ENCODE measurements at regions not wholly inside any gene's neighbourhood (a gene's known extent, or its start where the extent isn't known, plus 50 kb on each side); places are given as distances from the start of the nearest gene placed in this dataset.
A peak's percentile ranks its signal among the peaks of the same experiment; 100 is the strongest.

- DNase-seq, result no peak
These were observed 302.3 kb upstream of the RUNX1 start for GRCh38 chr21:35351434-35351833.

GRCh38 chr21:35350965-35351364 is 301.9 kb upstream of the RUNX1 start:
- DNase-seq, result no peak

DNA sequence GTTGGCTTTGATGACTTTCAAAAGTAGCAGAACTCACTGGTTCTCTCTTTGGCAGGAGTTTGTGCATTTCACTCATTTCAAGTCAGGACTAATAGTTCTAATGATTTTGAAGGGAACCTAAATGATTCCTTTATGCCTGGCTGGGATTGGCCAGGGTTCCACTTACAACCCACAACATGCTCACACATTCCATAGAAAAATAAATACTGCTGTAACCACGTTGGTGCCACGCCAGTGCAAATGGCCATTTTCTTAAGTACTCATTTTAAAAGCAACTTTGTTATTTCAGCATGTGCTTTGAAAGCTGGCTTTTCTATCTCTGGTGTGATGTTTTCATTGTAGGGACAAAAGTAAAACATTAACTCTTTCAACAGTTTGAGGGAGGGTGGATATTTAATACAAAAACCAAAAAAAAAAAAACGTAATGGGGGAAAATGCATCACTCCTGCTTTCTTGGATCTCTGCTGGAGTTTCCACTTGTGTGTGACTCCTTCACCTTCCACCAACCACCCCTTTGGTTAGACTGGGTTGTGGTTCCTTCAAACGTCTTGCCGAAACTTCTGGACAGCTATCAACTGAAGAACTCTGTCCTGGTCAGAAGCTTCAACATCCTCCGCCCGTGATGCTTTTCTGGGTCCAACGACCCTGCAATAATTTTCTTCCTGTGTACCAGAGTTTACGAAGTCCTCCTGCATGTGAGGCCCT is 300.4 kb upstream of the RUNX1 start:
- no peak for DNase-seq

DNA sequence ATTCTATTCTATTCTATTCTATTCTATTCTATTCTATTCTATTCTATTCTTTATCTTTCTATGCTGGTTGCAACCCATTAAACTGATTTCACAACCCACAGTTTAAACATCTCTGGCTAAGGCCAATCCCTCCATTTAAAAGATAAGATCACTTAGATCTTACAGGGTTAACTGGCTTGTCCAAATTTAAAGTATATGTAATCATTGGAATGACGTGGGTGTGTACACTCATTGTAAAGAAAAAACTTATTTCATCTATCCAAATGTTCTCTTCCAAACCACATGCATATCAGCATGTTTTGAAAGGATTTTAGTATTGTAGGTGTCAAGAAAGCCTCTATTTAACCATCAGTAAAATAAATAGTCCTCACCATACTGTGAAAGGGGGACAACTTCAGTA is 299.6 kb upstream of the RUNX1 start:
- no peak for DNase-seq

DNA sequence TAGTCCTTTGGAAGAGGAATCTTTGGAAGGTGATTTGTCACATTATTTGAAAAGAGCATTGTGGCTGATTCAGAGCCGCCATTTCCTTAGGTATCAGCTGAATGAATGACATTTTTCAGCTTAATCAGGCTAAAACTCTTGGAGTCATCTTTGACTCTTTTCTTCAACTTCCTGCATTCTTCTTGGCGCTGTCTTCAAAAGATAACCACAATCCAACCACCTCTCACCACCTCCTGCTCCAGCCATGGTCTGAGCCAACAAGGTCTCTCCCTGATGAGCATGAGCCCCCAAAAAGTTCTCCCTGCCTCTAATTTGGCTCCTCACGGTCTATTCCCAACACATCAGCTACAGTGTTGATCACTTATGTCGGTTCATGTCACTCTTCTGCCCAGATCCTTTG is 297.6 kb upstream of the RUNX1 start:
- DNase-seq, result no peak

DNA sequence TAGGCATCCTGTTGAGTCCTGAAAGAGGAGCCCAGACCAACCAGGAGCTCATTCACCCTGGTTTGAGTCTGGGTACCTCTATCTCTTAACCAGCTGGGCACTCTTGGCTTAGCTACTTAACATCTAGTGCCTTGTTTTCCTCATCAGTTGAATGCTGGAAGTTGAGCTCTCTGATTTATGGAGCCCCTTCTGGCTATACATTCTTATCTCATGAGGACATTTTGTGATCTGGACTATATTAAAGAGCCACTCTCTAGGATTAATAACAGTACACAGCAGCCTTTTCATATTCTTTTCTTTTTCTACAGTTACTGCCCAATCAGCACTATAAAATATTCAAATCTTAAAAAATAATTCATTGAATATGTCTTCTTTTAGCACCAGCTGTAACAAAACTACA is 296.9 kb upstream of the RUNX1 start:
- no peak for DNase-seq

GRCh38 chr21:35344582-35344981 is 295.5 kb upstream of the RUNX1 start:
- DNase-seq, result no peak

GRCh38 chr21:35343046-35343819 is 294.1 kb upstream of the RUNX1 start:
- DNase-seq, result peak; percentile 31

GRCh38 chr21:35342440-35342839 is 293.3 kb upstream of the RUNX1 start:
- DNase-seq, result no peak

DNA sequence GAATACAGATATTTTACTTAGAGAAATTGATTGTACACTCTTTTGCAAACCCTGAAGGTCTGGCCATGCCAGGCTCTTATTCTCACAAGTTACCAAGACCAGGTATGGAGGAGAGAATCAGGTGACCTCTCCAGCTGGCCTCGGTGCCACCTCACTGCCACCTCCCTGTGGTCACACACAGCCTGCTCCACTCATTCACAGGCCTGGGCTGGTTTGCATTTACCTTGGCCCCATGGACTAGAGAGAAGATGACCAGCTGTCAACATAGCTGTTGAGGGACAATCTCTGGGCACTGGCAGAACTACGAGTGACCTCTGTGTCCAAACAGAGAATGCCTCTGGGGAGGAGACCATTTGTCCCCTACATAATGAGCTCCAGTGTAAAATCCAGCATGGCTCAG is 291.2 kb upstream of the RUNX1 start:
- DNase-seq, result no peak

DNA sequence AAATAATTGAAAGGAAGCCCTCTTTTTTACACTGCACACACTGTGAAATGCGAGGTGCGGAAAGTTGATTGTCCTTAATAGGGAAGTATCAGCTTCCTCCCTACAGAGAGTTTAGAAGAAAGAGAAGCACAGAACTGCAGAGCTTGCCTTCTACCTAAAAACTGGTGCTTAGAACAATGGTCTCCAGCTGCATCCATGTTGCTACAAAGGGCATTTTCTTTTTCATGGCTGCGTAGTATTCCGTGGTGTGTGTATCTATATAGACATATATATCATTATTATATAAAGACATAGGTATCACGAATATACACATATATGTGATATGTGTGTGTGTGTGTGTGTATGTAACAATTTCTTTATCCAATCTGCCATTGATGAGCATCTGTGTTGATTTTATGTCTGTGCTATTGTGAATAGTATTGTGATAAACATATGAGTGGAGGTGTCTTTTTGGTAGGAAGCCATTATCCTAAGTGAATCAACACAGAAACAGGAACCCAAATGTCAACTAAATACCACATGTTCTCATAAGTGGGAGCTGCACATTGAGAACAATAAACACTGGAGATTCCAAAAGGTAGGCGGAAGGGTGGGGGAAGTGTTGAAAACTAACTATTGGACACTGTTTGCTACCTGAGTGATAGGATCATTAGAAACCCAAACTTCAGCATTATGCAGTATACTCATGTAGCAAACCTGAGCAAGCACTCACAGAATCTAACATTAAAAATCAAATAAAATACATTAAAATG is 290.0 kb upstream of the RUNX1 start:
- no peak for DNase-seq

GRCh38 chr21:35338281-35338680 is 289.2 kb upstream of the RUNX1 start:
- no peak for DNase-seq

DNA sequence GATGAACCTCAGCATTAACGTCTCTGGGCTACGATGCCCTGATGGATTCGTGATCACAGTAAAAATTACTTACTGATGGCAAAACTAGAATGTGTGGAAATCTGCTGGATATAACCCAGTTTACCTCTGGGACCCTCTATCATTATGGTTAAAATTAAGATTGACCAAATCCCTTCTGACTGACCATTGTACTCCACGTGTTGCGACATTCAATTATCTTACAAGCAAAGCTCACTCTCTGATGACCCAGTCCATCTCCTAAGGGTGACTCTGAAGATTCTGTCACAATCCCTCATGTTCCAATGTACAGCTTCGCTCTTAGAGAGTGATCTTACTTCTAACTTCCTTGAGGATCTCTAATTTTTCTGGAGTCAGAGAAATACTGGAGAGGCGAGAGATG is 288.5 kb upstream of the RUNX1 start:
- DNase-seq, result no peak

- no peak for DNase-seq
These were observed 287.4 kb upstream of the RUNX1 start for GRCh38 chr21:35336534-35336933.

- DNase-seq, result no peak
These were observed 286.9 kb upstream of the RUNX1 start for GRCh38 chr21:35335951-35336446.

DNA sequence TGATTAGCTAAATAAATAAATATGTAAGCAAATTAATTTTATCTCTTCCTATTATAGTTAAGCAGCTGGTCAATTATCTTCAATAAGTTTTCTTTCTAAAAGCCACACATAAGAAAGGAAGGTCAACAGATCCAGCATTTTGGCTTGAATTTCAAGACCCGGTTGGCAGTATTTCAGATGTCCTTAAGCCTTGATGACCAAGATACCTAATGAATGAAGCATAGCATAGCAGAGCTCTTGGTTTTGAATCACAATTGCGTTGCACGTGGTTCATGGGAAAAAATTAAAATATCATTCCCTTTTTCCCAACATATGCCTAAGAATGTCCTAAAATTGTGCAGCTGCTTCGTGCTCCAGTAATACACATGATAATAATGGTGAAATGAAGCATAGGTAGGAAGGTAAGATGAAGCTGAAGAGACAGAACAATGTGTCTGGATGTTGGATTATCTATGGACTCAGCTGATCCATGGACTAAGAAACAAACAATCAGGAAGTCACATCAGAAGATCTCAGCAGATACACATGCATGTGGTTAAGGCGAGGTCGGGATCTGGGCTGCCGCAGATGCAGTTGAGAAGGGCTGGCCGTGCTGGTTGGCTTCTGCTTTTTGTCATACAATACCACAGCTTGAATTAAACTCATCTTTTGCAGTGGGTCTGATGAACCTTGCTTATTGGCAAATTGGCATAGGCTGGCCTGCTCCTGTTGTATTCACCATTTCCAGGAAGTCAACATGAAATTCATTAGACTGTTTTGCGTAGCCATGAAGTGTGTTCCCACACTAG is 284.9 kb upstream of the RUNX1 start:
- no peak for DNase-seq

DNA sequence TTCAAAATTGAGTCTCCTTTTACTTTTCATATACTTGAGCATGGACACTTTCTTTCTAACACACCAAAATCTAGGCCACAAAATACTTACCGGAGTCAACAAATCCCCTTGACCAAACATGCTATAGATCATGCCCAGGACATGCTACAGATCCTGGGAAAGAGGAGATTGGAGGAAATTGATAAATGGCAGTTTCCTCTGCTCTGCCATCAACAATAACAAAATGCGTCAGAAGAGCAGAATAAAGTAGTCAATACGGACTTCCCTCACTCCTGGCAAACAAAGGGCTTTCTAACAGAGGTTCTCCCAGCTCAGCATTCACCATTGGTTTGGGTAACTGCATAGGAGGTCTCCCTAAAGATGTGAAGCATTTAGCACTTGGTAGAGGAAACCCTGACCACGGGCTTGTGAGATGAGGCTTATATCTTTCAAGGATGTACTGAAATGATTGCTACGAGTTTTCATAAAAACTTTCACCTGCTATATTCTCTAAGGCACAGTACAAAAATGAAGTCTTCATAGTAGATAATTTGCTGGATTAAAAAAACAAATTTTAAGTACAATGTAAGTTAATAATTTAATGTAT is 283.8 kb upstream of the RUNX1 start:
- no peak for DNase-seq

GRCh38 chr21:35329940-35330660 is 281.0 kb upstream of the RUNX1 start:
- no peak for DNase-seq

DNA sequence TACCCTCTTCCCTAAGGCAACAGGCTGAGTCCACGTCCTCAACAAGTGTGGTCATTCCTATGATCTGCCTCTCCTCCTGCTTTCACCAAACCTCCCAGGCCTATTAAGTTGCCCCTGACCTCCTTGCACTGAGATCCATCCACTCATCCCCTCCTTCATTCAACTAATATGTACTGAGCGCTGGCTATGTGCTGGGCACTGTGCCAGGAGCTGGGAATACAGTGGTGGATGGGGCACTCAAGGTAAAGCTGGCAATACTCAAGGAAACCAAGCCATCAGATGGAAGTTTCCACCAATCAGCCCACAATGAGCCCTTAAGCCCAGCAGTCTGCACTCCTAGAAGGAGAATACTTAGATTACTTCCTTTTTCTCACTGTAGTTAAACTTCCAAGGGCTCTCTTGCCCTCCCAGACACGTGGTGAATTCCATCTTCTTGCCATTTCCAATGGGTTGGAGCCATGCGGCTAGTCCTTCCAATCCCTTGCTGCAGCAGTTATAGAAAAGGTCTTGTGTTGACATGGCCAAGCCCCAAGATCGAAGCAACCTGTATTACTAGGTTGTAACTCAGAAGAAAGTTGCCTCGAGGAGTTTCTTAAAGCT is 279.9 kb upstream of the RUNX1 start:
- DNase-seq, result no peak

- no peak for DNase-seq
These were observed 277.6 kb upstream of the RUNX1 start for GRCh38 chr21:35326677-35327076.

GRCh38 chr21:35325953-35326352 is 276.9 kb upstream of the RUNX1 start:
- DNase-seq, result no peak

Data from NCI-H226 (cell line).